GM19372 (cell line): ENCODE measurements at regions not wholly inside any gene's neighbourhood (a gene's known extent, or its start where the extent isn't known, plus 50 kb on each side); places are given as distances from the start of the nearest gene placed in this dataset.

Experiments used
- ATAC-seq: cut with Tn5 transposase; IDR thresholded peaks from one replicate; pipeline ENCODE4 v1.9.1; 2021; ENCODE audit warnings: mild to moderate bottlenecking, low read depth, moderate library complexity; ENCODE audit not compliant: unreplicated experiment

DNA sequence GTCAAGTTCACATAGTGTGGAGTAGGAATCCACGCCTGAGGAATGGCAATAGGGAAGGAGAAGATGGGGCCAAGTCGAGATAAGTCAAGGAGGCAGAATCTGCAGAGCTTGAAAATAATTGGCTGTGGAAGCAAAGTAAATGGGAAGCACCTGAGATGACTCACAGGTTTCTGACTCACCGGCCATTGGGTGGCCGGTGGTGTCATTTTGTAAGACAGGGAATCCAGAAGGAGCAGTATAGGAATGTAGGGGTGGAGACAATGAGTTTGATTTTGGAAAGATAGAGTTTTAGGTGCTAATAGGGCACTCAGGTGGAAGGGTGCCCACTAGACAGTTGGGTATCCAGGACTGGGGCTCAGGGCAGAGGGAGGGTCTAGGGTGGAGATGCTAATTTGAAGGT is 201.0 kb upstream of the MAMLD1 start:
- ATAC-seq = no peak

DNA sequence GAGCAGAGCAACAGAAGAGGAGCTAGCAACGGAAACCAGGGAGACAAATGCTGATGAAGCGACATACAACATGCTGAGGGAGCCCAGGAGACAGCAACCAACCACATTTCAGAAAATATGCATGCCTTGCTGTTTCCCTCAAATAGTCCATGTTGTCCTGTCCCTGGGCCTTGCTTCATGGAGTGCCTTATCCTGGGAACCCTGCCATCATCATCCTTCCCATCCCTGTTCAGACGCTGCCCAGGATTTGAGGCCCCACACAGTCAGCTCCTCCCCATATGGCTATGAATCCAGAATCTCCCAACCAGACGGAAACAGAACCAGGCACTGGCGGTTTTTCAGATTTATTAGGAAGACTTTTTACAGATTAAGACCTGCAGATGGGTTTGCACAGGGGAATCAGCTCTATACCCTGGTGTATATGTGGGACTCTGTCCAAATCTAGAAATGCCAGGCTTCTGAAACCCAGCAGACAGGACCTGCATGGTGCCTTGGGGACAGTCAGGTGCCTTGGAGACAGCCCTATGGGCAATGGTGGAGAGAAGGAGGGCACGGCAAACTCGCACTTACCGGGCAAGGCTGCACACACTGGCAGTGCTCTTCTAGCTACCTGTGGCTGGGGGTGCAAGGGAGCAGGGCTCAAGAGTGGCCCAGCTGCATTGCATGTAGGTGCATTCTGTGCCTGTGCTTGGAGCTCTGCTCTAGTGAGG is 199.7 kb upstream of the MAMLD1 start:
- ATAC-seq = no peak

DNA sequence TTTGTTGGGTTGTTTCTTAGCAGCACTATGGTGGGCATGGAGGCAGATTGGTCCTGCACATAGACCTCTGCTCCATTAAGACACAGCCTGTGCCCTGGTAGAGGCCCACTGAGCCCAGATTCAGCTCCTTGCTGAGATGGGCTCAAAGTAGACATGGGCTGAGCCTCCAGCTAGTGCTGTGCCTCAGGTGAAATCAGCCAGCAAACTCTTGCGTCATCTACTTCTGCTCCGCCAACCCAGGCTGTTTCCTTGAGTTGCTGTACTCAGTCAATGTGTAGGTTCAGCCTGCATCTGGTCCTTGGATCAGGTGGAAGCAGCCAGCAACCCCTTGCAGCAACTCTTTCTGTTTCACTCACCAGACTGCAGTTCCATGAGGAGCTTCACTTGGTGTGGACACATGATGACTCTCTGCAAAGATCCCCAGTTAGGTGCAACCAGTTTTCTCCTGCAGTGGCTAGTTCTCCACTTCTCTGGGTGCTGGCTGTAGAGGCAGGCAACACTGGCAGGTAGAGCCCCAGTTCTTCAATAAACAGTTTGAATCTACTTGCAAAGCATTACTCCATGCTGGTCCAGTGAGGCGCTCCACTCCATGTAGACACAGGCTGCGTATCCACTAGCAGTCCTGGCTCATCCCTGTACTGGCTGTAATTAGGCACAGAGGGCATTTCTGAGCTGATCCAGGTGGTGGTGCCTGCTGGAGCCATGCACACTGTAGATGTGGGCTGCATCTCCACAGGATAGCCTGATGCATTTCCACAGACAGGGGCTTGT is 199.0 kb upstream of the MAMLD1 start:
- no peak for ATAC-seq

DNA sequence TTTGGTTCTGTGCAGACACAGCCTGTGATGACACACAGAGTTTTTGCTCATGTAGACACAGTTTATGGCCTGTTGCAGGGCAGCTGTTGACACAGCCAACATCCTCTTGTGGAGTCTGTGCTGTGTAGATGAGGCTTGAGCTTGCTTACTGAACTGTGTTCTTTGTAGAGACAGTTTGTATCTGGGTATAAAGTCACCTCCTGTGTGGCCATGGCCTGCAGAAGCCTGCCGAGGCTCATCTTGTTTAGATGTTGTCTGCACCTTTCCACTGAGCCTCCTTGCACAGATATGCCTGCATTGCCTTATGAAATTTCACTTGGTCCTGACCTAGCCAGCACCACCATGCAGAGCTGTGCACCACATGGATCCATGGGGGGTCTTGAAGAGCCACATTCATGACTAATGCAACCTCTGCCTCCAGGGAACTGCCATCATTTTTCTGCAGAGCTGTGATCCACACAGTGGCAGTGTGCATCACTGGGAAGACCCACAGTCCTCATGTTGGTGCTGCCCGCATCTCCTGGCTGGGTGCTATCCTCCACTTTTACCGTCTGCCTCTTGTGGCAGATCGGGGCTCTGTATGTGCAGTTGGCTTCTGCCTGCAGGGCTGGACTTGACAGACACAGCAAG is 198.0 kb upstream of the MAMLD1 start:
- ATAC-seq = no peak

DNA sequence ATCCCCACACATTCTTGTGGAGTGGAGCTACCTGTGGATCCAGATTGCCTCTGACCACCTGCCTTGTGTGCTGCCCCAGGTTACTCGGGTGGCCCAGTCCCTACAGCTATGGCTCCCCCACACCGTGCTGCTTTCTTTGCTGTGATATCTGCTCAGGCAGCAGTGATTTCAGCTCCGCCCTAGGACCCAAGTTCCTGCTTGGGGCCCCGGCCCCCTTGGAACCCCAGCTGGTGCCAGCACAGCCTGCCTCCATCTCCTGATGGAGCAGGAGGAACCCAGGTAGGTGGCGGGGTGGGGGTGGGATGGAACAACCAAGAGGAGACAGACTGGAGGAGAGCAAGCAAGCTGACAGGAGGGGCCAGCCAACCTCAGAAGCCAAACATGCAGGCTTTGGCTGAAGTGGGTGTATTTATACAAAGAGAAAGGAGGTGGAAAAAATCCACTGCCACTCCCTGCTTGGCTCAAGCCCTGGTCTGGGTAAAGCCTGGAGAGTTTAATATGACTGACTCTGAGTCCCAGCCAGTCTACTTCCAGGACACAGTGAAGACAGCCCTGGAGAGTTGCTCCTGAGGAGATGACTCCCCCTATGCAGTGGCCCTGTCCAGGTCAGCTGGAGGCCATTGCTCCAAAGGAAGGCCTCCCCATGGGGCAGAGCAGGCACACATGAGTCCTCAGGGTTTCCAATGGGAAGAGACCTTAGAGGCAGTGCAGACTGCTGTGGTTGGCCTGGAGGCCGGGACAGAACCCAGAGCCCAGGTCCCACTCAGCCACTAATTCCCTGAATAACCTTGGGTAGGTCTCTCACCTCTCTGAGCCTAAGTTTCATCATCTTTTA is 197.1 kb upstream of the MAMLD1 start:
- no peak for ATAC-seq

DNA sequence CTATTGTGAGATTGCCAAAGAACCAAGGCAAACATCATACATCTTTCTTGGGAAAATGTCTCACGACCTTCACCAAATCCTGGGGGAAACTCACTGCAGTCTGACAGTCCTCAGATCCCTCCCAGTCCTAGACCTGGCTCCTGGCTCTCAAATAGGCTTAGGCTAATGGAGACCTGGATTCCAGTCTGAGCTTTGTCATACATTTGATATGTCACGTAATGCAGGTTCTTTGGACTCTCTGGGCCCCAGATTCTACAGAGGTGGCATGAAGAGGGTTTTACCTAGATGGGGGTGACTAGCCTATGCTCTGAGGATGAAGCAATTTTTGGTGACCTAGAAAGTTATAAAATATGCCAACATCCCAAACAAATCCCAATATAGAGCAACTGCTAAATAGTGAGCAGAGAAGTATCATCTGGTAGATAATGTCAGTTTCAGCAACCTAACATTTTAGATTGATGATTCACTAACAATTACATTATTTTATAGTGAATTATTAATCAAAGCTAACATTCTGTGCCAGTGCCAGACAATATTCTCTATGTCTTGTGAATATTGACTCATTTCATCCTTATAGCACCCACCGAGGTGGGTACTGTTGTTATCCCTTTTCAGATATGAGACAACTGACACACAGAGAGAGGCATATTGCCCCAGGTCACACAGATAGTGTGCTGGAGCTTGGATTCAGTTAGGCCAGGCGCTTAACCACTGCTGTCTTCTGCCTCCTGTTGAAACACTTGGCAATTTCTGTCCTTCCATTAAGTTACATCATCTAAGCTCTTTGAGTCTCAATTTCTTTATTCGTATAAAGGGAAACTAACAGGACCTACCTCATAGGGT is 195.4 kb upstream of the MAMLD1 start:
- ATAC-seq = no peak

DNA sequence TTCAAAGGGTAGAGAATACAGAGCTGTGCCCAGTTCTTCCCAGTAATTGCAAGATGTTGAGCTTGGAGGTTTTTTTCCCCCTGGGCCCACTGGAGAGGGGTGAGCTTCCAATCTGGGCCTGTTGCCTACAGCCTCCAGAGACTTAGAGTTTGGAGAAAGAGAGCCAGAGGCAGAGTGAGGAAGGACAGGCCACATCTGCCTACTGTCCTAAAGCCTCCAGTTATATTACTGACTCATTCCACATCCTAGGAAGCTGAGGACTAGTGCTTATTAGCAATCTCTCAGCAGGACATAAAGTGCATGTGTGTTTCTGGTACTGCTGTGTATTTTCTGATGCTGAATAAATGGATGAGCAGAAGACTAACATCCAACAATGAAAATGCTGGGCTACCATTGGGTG is 181.0 kb upstream of the MAMLD1 start:
- no peak for ATAC-seq

DNA sequence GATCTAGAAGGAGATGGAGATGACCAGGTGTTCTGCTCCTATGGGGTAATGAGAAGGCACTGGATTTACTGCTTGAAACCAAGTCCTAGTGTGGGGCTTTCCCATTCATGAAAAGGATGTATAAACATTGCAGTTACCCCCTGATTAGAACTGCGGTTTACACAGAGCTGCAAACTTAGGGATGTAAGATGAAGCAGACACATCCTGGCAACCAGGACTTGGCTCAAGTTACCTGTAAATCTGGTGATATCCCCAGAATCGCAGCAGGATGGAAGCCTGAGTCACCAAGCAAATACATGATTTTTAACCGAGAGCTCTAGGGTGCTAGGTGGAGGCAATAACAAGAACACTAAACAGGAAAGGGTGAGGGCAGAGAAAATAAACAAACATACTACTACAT is 178.6 kb upstream of the MAMLD1 start:
- no peak for ATAC-seq

DNA sequence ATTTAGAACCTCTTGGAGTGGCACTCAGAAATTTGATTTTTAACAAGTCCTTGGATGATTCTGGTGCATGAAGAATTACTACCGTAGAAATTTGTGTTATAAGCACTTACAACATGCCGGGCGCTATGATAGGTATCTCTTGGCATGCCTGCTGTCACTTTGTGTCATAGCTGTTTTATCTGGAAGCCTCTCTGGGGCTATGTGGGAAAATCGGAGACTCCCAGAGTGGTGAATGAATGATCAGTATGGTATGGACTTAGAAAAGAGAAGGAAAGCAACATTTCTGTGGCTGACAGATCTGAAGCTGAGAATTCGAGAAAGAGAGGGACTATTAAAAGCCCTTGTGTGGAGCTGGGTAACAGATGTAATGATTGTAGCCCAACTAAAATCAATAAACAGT is 177.4 kb upstream of the MAMLD1 start:
- no peak for ATAC-seq

DNA sequence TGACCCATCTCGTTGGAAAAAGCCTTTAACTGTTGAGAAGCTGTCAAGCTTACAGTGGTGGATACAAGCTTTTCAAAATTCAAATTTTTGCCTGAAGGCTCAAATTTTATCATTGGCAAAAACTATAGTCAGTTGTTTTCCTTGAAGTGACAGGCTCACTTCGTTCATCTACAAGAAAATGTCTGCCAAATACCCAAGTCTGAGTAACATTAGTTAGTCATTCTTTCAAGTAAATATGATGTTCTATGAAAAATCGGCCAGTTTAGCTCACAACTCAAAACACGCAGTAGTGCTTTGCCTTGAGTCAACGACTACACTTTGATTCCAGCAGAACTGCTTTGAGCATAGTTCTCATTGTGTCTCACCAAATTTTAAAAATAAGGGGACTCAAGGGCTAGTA is 170.3 kb upstream of the MAMLD1 start:
- ATAC-seq = no peak

DNA sequence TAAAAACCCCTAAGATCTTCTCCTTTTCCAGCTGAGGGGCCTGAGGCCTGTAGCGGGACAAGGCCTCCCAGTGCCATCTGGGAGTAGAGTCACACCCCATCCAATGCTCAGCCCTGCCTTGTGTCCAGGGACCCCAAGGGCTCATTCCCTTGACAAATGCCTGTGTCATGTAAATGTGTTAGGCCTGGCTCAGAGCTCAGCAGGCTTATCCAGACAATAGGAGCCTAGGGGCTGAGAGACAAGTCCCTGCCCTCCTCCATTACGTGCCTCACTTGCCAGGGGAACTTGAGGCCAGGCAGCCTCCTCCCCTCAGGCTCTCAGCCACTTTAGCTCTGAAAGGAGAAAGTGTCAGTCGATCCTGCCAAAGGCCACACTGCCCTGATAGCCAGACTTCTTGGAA is 166.8 kb upstream of the MAMLD1 start:
- ATAC-seq = no peak

DNA sequence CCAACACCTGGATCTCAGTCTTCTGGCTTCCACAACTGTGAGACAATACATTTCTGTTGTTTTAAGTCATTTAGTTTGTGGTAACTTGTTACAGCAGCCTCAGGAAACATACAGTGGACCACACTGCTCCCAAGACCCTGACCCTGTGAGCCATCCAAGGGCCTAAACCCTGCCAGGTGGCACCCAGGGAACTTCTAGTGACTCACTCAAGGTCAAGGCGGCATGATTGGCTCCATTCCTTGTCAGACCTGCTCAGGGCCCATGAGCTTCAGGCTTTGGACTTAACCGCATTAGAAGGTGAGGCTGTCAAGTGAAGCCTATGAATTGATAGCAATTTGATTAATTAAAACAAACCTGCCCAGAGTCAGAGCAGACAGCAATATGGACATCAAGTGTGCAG is 165.7 kb upstream of the MAMLD1 start:
- no peak for ATAC-seq

DNA sequence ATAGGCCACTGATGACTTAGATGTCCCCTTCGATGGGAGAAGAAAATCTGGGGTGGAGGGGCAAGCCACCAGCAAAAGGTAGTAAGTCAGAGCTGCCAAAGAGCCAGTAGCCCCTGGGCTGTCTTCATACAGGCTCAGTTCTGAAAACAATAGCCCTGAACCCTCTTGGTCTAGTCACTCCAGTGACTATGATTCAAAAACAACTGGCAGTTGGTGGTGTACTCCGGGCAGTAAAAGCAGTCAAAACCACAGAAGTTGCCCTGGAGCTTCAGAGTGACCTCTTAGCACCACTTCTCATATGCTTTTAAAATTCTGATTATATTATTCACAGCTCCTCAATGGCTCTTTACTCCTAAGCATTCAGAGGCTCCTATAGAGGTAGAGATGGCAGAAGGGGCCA is 164.3 kb upstream of the MAMLD1 start:
- ATAC-seq = no peak

DNA sequence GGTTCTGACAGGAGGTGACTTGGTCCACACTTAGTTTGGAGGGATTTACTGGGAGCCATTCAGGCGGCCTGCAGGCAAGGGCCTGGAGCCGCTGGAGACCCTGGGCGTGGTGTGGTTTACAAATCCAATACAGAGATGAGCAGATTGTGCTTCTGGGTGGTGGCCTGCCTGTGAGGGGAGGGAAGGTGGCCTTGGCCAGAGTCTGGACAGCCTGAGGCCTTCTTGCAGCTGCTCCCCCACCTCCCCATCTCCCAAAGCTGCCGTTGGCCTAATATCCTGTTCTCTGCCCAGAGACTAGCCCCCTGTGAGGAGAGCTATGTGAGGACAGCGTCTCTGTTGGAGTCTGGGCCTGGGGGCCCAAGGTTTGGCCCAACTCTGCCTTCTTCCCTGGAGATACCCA is 163.9 kb upstream of the MAMLD1 start:
- ATAC-seq = no peak

DNA sequence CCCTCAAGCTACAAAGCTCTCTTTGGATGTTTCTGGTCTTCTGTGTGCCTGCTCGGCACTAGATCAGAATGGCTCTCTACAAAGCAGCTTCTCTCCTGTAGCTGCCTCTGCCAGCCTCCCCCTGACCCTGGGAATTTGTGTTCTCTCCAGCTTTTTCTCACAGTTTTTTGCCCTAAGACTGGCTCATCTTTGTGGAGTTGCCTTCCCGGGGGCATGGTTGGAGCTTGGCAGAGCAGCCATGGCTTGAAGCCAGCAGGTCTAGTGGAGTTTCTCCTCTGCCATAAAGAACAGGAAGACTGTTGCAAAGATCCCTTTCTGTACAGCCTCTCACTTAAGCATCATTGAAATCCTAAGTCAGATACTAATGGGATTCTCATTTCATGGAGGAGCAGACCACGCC is 163.3 kb upstream of the MAMLD1 start:
- no peak for ATAC-seq

DNA sequence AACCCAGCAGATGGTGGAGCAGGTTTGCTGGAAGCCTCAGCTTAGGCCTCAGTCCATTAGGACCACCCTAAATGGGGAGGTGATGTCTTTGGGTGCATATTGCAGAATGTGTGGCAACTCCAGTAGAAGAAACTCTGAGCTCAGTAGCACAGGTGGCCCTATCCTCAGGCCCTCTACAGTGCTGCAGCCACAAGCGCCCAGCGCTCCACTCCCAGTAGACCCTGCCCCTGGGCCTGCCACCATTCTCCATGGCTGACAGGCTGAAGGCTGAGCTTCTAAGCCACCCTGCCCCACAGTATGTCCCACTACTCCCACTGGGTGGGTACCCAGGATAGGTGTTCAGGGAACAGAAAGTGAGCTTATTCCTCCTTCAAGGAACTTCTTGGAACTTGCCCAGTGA is 162.8 kb upstream of the MAMLD1 start:
- no peak for ATAC-seq

DNA sequence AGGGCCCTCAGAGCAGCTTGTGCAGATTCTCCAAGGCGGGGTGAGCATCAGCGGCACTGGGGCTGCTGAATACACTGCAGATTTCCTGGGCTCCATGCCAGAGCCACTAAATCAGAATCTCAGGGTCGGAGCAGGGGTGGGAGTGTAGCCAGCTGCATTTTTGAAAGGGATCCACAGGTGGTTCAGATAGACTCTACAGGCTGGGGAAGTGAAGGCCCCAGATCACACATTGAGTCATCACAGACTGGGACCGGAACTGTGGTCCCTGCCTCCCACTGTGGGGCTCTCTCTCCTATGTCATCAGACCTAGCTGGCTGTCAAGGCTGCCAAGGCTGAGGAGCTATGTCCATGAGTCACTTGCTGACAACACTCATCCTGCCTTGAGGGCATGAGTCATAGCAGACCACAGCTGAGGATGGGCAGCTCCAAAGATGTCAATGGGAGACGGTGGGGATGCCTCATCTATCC is 162.3 kb upstream of the MAMLD1 start:
- peak; percentile 94 for ATAC-seq

DNA sequence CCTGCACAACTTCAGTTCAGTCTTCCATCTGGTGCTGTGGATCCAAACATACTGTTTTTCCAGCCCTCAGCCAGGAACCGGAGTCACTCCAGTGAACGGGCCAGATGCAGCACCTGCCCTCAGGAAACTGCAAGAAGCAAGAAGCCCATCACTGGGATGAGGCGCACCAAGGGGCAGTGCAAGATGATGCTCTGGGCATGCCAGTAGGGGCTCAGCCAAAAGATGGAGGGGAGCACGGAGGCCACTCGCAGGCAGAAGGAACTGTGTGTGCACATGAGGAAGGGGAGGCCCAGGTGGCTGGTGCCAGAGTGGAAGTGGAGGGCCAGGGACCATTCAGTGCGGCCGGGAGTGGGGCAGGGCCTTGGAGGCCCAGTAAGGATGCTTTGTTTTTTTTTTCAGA is 161.7 kb upstream of the MAMLD1 start:
- no peak for ATAC-seq

DNA sequence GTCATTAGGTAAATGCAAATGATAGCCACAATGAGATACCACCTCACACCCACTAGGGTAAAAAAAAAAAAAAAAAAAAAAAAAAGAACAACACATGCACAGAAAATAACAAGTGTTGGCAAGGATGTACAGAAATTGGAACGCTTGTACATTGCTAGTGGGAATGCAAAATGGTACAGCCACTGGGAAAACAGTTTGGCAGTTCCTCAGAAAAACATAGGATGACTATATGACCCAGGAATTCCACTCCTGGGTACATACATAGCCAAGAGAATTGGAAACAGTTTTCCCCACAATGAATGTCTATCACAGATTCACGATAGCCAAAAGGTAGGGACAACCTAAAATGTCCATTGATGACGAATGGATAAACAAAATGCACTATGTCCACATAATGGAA is 161.3 kb upstream of the MAMLD1 start:
- no peak for ATAC-seq

DNA sequence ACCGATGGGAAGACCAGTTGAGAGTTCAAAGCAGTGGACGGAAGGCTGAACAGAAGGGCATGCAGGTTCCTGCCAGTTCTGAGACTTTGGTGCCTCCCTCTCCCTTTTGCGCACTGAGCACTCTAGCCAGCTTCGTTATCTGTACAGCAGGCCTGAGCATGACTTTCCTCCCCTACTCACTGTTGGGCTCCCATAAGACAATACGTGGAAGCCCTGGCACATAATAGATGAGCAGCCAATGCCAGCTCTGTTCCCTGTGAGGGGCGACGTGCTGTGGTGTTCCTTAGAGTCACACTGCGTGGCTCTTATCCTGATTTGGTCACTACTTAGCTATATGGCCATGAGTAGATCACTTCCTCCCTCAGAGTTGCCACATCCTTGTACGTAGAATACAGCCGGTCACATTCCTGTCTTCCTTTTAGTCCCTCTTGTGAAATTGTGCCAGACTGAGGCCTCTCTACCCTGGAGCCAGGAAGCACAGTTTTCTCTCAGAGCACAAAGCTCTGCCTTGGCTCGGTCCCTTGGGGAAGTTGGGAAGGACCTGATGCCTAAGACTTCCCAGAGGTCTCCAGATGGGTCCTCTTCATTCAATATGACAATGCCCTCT is 160.4 kb upstream of the MAMLD1 start:
- ATAC-seq = no peak
